Islet precursor cell (in vitro differentiated cells): ENCODE measurements at regions not wholly inside any gene's neighbourhood (a gene's known extent, or its start where the extent isn't known, plus 50 kb on each side); places are given as distances from the start of the nearest gene placed in this dataset.

ENCODE experiments used
- DNase-seq: peaks from one replicate; pipeline ENCODE4 v3.0.0-alpha.2; 2018

DNA sequence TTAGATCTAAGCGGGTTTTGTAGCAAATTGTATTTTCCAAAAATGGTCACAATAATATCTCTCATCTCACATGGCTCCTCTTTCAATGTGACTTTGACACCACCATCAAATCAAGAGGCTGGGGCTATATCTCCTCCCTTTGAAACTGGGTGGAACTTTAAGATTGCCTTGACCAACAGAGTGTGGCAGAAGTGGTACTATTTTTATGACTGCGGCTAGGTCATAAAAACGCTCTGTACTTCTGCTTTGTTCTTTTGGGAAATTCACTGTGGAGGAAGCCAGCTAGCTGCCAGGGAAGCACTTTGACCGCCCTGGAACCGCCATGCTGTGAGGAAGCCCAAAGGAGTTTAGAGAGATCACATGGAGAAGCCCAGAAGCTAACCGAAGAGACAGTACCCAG, 50.7 kb upstream of the ACOT11 start:
- no peak for DNase-seq

DNA sequence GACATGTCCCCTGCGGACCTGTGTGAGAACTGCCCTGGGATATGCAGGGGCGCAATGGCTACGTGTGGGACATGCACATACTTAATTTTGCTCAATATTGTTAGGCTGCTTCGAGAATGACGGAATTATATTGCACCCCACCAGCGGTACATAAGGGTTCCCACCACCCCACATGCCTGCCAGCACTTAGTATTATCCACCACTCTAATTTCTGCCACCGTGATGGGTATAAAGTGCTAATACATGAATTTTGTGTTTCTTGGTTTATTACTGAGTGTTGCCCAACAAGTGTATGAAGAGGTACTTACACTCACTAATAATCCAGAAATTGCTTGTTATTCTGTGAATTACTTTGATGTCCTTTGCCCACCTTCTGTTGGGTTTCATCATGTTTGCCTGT, 52.1 kb upstream of the ACOT11 start:
- DNase-seq: no peak

DNA sequence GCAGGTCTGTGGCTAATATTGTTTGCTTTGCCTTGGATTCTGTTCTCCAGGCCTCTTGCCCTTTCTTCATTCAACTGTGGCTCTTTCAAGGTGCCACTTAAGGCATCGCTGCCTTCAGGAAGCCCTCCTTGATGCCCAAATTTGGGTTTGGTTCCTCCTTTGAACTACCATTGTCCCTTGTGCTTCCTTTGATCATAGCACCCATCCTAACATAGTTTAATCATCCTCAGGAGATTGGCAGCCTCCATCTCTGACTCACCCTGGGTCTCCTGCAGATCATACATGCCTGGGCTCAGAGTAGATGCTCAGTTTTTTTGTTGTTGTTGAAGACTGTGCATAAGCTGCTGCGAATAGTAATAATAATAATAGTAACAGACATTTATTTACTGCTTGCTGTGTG, 54.4 kb upstream of the ACOT11 start:
- DNase-seq: no peak

DNA sequence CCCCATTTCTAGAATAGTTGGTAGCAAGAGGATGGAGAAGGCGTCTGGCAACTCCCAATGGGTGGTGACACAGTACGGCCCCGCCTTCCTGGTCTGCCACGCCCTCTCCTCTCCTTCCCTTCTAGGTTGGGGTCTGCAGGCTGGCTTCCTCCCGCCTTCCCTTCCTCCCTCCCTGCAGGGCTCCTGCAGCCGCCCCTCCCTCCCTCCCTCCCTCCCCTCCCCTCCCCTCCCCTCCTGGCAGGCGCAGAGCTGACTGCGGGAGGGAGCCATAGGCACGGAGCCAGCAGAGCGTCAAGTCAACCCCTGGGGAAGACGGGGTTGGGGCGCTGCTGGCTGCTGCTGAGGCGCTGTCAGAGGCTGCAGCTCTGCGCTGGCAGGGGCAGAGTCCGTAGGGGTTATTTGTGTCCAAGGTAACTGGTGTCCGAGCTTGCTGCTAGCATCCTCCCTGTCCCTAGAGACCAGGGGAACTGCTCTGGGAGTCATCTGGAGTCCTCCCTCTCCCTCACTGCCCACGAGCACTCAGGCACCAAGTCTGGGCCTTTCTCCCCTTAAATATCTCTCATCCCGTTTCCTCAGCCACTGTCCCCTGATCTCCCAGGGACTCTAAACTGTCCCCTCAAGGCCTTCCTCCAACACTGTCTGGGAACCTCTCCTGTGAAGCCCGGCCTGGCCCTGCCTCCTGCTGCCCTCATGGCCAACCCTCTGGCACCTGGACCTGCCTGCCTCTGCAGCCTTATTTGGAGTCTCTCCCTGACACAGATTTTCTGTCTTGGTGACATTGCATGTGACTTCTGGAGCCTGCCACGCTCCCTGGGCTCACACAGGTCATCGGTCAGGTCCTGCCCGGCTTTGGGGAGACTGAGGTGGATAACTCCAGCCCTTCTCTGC, 57.4 kb upstream of the ACOT11 start:
- DNase-seq: peak; percentile 83

DNA sequence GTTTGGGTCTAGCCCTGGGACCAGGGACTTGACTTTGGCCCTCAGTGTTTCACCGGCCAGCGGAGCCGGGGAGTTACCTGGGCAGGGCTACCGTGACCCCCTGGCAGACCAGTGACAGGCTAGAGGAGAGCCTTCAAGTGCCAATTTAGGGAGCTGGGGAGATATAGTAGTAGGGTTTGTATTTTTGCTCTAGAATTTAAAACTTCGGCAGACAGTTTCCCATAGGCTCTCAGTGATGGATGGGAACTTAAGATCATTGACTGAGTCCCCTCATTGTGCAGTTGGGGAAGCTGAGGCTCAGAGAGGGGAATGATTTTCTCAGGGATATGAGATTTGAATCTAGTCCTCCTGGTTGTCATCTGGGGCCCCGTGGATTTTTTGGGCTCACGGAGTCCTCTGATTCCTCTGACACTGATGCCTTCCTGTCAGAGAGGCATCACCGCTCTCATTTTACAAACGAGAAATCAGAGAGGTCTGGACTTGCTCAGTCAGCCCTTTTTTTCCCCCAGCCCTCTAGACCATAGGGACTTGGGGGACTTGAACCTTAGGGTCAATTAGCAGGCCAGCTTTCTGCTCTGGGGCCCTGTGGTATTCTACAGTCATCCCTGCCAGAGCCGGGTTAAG, 58.3 kb upstream of the ACOT11 start:
- DNase-seq: no peak

DNA sequence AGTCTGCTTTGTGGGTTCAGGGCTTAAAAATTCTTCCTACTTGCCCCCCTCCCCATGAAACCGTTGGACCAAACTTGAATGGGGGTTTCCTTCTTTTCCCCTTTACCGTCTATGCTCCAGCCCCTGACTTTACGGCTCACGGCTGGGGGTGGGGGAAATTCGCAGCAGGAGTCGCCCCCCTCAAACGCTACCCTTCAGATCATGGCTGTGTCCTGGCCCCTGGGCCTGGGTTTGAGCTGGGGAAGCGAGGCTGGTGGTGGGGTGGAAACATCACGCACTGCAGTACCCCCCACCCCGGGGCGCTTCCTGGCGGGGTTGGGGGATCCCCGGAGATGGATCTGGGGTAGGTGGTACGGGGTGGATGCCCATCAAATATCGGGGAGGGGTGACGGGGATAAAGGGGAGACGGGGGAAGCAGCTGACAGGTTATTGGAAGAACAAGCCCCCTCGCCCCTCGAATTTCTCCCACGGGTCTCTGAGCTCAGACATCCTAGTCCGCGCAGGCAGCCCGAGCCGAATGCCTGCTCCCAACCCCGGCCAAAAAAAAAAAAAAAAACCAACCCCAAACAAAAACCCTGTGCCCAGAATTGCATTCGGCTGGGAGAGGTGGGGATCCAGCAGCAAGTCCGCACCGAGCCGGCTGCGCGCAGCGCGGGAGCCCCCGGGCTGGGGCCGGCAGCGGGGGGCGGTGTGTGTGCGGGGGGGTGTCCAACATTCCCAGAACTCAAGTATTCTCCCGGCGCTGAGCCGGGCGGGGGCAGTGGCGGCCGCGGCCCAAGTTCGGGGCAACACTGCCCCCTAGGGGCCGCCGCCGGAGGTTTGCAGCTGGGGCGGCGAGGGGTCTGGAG, 59.0 kb upstream of the ACOT11 start:
- DNase-seq: peak; percentile 94

DNA sequence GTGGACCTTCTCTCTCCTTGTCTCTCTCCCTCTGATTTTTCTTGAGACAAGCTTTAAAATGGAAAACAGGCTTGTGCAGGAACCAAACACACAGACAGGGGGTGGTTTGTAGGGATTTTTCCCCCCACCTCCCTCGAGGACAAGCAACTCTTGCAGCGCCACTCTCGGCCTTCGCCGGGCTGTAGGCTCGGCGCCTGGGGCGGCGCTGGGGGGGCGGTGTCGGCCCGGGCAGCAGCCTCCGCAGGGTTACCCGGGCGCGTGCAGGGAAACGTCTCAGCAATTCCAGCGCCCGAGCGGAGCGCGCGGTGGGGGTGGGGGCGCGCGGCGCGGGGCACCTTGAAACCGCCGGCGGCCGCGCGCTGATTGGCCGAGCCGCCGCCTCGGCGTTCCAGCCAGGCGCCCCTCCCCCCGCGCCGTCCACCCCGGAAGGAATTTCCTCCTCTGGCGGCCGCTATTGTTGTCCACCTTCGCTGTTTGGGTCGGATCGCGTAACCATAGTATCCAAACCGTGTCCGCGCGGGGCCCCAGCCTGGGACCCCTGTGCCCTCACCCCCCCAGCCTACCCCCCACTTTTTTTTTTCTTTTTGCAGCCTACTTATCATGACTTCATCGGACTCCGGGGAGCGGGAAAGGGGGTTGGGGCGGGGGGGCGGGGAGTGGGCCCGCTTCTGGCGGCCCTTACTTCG, 59.8 kb upstream of the ACOT11 start:
- peak; percentile 95 for DNase-seq

DNA sequence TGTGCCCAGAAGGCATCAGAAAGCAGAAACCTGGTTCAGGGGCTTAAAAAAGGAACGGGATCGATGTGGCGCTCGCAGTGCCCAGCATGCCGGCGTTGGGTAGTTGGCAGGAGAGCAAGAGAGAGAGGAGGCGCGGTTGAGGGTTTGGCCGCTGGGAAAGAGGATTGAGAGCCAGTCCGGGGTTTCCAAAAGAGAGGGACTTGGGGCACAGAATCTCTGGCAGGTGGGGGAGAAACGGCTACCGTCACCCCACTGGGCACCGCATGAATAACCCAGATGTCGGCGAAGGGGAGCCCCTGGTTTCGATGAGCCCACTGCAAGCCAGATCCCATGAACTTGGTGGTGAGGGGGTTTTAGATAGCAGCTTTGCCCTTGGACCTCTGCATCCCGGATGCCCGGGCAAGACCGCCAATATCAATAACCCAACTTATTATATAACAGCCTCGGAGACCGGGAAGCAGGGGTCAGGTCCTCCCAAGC, 60.4 kb upstream of the ACOT11 start:
- no peak for DNase-seq

DNA sequence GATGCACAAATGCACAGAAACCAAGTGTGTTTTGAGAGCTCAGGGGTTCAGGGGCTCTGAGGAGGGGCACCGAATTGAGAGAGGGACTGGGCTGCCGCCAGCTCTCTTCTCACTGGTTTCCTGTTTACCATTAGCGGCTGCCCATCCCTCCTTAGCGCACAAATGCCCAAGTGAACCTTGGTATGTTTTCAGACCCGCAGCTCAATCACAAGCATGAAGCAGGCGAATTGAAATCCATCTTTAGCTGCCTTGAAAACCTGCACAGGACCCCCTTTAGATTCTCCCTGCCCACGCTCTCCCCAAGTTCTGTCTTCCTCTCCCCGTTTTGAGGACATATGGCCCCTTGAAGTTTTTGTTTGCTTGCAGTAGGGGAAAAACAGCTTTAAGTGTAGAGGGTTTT, 61.1 kb upstream of the ACOT11 start:
- DNase-seq: no peak

DNA sequence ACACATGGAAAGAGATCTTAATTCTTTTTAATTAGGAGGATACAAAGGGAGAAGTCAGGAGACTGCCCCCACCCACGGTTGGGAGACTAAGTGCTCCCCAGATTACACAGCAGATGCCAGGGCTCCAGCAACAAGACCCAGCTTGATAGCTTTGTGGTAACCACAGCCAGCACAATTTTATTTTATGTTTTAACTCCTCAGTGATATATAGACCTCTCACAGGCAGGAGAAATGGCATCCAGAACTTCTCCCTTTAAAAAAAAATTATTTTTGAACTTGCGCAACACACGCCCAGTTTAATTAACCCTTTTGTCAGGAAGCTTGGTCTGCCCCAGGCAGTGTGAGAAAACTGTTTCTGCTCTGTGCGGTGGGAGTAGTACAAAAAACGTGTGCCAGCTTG, 62.6 kb upstream of the ACOT11 start:
- DNase-seq: no peak

DNA sequence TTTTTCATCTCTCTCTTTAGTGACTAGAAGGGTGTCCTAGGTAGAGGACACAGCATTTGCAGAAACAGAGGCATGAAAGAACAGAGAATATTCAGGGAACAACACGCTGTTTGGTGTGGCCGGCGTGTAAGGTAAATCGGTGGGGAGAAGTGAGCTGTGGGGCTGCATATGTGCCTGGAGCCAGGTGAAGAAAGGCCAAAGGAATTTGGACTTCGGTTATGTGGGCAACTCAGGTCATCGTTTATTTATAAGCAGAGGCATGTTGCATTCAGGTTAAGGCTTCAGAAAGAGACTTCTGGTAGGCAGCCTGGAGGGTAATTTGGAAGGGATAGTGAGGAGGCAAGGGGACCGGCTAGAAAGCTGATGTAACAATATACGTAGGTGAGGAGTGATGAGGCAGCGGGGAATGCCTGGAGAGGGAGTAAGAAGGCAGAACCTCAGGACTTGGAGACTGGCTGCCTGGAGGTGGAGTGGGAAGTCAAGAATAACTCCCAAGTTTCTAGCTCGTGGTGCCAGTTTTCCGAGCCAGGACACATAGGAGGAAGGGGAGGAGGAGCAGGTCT, 64.1 kb upstream of the ACOT11 start:
- no peak for DNase-seq

DNA sequence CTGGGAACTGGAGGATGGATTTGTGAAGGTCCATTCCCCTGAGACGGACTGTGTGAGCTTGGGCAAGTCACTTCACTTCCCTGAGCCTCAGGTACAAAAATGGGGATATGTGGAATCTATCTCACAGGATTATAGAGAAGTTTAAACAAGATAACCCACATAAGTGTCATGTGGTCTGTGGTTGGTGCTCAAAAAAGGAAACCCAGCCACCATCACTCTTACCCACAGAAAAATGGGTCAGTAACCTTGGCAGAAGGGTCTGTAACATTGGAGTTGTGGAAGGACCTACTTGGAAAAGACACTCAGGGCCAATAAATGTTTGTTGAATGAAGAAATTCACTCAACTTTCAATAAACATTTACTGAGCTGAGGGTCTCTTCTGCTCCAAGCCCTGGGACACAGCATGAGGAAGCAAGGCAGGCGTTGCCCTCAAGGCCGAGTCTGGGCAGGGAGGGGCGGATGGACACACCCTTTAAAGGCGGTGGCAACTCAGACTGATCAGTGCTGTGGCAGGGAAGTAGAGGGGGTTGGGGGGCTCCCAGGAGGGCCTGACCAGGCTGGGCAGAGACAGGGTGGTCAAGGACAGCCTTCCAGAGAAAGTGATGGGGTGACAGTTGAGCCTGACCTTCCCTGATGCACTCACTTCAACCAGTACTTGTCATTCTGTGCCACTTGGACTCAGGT, 66.7 kb upstream of the ACOT11 start:
- DNase-seq: no peak

DNA sequence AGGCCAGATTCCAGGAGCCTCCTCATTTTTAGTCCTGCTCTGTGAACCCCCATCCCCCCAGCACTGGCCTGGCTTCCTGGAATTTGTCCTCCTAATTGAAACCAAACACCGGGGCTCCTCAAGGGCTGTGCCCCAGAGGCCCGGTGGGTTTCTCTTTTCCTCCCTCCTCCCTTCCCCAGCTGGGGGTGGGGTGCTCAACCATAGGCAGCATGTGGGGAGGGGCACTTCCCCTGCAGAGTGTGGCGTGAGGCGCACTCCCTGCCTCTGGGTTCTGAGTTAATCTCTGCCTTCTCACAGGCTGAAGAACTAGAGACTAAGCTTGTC, 67.5 kb upstream of the ACOT11 start:
- no peak for DNase-seq

DNA sequence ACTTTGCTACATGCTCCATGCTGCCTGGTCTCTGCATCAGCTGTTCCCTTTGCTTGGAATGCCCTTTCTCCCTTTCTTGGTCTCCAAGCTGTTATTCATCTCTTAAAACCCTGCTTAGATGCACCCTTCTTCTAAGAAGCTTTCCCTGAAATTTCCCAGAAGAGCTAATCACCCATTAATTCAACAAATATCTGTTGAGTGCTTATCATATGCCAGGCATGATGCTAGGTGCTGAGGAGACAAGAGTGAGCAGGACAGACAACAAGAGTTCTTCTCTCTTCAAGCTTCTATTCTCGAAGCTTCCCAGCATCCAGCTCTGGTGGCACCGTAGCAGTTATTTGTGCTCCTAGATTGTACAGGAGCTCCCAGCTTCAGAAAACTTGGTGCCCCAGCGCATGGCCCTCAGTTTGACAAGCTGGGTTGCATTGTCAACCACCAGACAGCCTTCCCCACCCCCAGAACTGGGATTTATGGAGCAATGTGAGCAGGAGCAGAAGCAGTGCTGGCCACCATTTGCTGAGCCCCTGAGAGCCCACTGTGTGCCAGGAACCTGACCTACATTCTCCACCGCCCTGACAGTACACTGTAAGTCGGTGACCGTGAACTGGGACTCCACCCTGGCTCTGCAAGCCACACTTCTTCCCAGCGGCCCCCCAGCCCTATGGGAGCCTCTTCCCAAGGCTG, 68.0 kb upstream of the ACOT11 start:
- DNase-seq: no peak

DNA sequence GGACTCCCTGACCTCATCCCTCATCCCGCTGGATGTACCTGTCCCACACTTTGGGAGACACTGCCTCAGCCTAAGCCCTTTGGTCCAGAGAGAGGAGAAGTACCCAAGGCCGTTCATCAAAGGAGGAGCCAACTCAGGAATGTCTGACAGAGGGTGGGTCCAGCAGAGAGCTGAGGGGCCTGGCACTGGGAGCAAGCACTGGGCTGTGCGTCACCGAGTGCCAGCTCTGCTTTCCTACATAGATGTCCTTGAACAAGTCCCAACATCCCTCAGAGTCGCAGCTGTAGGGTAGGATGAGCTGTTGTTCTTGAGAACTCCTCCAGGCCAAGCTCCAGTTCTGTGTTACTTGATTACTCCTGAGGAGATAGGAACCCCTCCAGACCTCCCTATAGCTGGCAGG, 68.8 kb upstream of the ACOT11 start:
- no peak for DNase-seq

DNA sequence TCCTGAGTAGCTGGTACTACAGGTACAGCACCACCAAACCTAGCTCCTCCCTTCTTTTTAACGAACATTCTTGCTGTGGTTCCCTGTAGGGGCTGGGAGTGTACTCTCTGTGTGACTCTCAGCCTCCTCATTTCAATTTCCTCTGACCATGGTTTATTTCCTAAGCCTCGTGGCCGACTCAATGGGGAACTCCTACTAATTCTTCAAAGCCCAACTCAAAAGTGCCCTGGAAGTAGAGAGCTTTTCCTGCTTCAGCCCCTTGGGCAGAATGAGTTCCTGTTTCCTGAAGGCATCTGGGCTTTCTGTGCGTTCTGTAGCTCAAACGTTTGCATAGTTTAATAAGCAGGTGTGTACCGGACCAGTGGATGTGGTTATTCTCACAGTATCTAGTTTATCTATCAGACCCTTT, 70.9 kb upstream of the ACOT11 start:
- no peak for DNase-seq

DNA sequence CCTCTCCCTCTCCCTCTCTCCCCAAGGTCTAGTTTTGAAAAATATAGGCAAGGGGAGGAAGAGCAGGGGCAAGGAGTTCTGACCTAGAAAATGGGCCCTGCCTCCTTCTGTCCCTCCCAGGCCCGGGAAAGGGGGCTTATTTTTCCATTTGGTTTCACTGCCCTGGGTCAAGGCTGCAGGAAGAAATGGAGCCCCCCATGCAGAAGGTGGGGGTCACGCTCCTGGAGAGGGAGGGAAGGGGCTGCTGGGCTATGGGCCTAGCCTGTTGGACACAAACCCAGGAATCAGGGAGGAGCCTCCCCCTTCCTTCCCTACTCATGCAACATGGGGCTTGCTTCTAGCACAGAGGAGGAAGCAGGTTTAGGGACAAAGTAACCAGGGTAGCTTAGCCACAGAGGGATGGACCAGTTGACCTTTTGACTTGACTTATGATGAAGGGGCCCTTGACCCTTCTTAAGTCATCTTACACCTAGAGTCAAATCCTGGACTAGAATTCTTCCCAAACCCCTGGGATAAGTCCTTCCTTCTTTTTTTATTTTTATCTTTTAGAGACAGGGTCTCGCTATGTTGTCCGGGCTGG, 70.4 kb upstream of the SSBP3 start:
- DNase-seq: no peak

DNA sequence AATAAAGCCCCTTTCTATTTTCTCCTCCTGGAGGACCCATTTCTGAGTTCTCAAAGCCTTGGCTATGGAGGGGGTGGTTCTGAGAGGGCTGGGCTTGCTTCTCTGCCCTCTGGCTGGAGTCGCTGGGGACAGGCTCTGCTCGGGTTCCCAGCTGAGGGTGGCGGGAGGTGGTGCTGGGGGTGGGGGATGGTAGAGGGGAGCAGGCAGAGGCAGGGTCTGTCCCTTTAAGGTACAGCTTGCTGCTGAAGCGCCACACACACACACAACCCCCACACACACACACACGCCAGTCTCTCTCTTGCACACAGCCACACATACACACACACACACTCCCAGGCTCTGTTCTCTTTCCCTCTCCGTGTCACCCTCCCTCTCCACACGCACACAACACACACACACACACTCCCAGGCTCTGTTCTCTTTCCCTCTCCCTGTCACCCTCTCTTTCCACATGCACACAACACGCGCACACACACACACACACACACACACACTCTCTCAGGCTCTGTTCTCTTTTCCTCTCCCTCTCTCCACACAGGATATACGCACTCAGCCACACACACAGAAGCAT, 69.8 kb upstream of the SSBP3 start:
- DNase-seq: no peak

DNA sequence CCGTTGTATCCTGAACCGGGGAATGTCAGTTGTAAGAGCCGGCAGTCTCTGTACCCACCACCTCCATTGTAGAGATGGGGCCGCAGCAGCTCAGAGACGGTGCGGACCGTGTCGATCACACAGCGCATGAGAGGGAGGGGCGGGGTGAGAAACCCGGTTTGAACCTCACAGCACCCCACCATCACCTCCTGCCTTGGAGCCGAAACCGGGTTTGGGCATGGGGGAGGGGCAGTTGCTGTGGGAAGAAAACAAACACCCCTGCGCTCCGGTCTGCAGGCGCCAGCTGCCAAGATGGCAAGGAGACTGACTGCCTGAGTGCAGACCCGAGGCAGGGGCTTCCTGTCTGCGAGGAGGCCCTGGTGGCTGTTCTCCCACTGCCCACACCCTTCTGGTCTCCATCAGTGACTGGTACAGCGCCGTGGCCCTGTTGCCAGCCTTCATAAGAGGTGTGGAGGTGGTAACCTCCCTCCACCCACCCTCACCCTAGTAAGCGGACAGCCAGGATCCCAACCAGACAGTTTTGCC, 69.2 kb upstream of the SSBP3 start:
- DNase-seq: no peak
